ENCODE measurements at regions not wholly inside any gene's neighbourhood (a gene's known extent, or its start where the extent isn't known, plus 50 kb on each side); places are given as distances from the start of the nearest gene placed in this dataset.
"Not testable (repeated sequence)": the region's sequence is repeated elsewhere in the genome, so short reads cannot be mapped to it uniquely, and the experiment has no call there.

DNA sequence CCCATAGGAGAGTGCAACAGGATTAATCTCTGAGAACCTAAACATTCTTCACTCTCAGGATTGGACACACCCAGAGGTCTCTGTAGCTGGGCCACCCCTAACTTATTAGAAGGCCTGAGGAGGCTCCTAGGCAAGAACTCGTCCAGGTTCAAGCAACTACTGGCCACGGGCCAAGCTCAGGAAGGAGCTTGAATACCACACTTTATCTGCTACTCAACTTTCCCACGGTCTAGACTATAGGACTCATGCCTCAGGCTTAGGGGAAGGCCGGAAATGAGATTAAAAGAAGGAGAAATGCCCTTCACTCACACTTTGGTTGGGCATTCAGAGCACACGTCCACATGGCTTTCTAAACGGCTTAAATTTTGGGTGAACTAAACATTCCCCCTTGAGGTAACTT, 142.8 kb upstream of the PHYHIPL start:
- Histone ChIP-seq H3K27ac (ENCODE audit: low read length) (no peak overlapping the region), H3K9ac (ENCODE audit: low read depth, low read length) (no peak overlapping the region), H3K4me3 (ENCODE audit: low read length) (no peak overlapping the region), H3K9me3 (ENCODE audit: insufficient read depth, low read depth, low read length) (no peaks in the 10 kb centered on the region), H3K4me1 (ENCODE audit: insufficient read depth, low read length) (no peaks in the 10 kb centered on the region), H3K36me3 (ENCODE audit: insufficient read depth, low read depth, low read length) (no peaks in the 10 kb centered on the region), H3K27me3 (ENCODE audit: insufficient read depth, low read length) (no peaks in the 10 kb centered on the region)

DNA sequence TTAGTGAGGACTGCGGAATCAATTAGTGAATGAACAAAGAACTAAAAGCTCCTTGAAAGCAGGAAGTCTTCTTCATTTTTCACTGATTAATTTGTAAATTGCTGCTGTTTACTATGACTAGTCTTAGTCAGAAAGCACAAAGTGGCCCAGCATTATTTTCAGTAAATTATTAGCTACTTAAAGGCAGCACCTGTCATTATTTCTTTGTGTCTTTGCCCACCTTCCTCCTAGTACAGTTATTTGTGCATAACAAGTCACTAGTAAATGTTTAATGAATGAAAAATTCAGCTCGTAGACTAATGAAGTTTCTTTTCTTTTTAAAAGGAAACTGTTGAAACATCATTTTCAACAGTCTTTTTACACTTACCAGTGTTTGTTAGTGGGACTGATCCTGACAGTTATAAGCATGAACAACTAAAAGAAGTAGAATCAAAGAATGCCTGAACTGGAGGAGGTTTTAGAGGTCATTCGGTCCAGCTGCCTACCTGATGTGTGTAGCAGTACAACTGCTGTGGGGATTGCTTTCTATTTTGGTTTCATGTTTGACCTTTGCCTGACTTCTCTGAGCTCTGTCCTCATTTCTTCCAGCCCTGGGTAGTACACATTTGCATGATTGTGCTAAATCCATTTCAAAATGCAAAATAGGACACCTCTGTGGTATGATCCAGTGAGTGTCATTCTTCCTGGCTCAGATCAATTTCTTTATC, 140.0 kb upstream of the PHYHIPL start:
- no peak overlapping the region for H3K9ac ChIP-seq (ENCODE audit: low read depth, low read length)
- H3K9me3 ChIP-seq (ENCODE audit: insufficient read depth, low read depth, low read length), result no peaks in the 10 kb centered on the region
- no peak overlapping the region for H3K4me3 ChIP-seq (ENCODE audit: low read length)
- no peaks in the 10 kb centered on the region for H3K27me3 ChIP-seq (ENCODE audit: insufficient read depth, low read length)
- H3K27ac ChIP-seq (ENCODE audit: low read length), result no peak overlapping the region
- no peaks in the 10 kb centered on the region for H3K36me3 ChIP-seq (ENCODE audit: insufficient read depth, low read depth, low read length)
- no peaks in the 10 kb centered on the region for H3K4me1 ChIP-seq (ENCODE audit: insufficient read depth, low read length)

- Histone ChIP-seq H3K27ac (ENCODE audit: low read length) (no peak overlapping the region), H3K27me3 (ENCODE audit: insufficient read depth, low read length) (no peaks in the 10 kb centered on the region), H3K4me1 (ENCODE audit: insufficient read depth, low read length) (no peaks in the 10 kb centered on the region), H3K9me3 (ENCODE audit: insufficient read depth, low read depth, low read length) (no peaks in the 10 kb centered on the region), H3K9ac (ENCODE audit: low read depth, low read length) (no peak overlapping the region), H3K4me3 (ENCODE audit: low read length) (no peak overlapping the region), H3K36me3 (ENCODE audit: insufficient read depth, low read depth, low read length) (no peaks in the 10 kb centered on the region)
Observed at GRCh38 chr10:59037018-59037389, 139.4 kb upstream of the PHYHIPL start.

DNA sequence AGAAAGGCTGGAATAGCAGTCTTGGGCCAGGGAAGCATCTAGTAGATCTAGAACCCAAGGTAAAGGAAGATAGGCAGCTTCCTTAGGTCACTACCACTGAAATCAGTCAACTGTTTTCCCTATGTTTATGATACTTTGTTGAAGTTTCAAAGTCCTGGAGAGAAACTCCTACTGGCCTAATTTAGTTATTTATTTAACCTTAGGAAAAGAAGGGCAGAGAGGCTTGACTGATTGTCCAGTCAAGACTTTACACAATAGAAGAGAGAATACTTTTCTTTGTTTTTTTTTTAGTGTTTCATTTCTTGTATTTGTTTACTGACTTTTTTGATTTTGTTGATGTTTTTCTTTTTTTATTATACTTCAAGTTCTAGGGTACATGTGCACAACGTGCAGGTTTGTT, 138.9 kb upstream of the PHYHIPL start:
- no peaks in the 10 kb centered on the region for H3K36me3 ChIP-seq (ENCODE audit: insufficient read depth, low read depth, low read length)
- H3K9ac ChIP-seq (ENCODE audit: low read depth, low read length), result no peak overlapping the region
- H3K9me3 ChIP-seq (ENCODE audit: insufficient read depth, low read depth, low read length), result no peaks in the 10 kb centered on the region
- H3K4me1 ChIP-seq (ENCODE audit: insufficient read depth, low read length), result no peaks in the 10 kb centered on the region
- H3K27ac ChIP-seq (ENCODE audit: low read length), result no peak overlapping the region
- no peaks in the 10 kb centered on the region for H3K27me3 ChIP-seq (ENCODE audit: insufficient read depth, low read length)
- H3K4me3 ChIP-seq (ENCODE audit: low read length), result no peak overlapping the region

- not testable (repeated sequence) for H3K36me3 ChIP-seq (ENCODE audit: insufficient read depth, low read depth, low read length); H3K27me3 ChIP-seq (ENCODE audit: insufficient read depth, low read length); H3K4me1 ChIP-seq (ENCODE audit: insufficient read depth, low read length); H3K9me3 ChIP-seq (ENCODE audit: insufficient read depth, low read depth, low read length); H3K27ac ChIP-seq (ENCODE audit: low read length)
- H3K9ac ChIP-seq (ENCODE audit: low read depth, low read length), result peak overlapping the region; percentile 42; the same call in 1 of the 2 replicates
- H3K4me3 ChIP-seq (ENCODE audit: low read length), result peak overlapping the region; percentile 34; the same call in 1 of the 2 replicates
Observed at GRCh38 chr10:59043358-59043757, 133.1 kb upstream of the PHYHIPL start.

GRCh38 chr10:59047180-59047579, 129.3 kb upstream of the PHYHIPL start:
- H3K27me3 ChIP-seq (ENCODE audit: insufficient read depth, low read length), result no peaks in the 10 kb centered on the region
- no peak overlapping the region for H3K9ac ChIP-seq (ENCODE audit: low read depth, low read length)
- no peak overlapping the region for H3K27ac ChIP-seq (ENCODE audit: low read length)

GRCh38 chr10:59047957-59048618, 128.4 kb upstream of the PHYHIPL start:
- H3K9me3 ChIP-seq (ENCODE audit: insufficient read depth, low read depth, low read length), result no peaks in the 10 kb centered on the region; the same call in 1 of the 2 replicates
- no peak overlapping the region for H3K9ac ChIP-seq (ENCODE audit: low read depth, low read length)
- no peaks in the 10 kb centered on the region for H3K4me1 ChIP-seq (ENCODE audit: insufficient read depth, low read length)
- no peak overlapping the region for H3K27ac ChIP-seq (ENCODE audit: low read length)
- H3K4me3 ChIP-seq (ENCODE audit: low read length), result no peak overlapping the region
- H3K36me3 ChIP-seq (ENCODE audit: insufficient read depth, low read depth, low read length), result no peaks in the 10 kb centered on the region
- H3K27me3 ChIP-seq (ENCODE audit: insufficient read depth, low read length), result no peaks in the 10 kb centered on the region

More at GRCh38 chr10:59047180-59047579, 129.3 kb upstream of the PHYHIPL start:
- H3K9me3 ChIP-seq (ENCODE audit: insufficient read depth, low read depth, low read length), result no peaks in the 10 kb centered on the region; the same call in 1 of the 2 replicates
- H3K4me3 ChIP-seq (ENCODE audit: low read length), result no peak overlapping the region
- H3K4me1 ChIP-seq (ENCODE audit: insufficient read depth, low read length), result no peaks in the 10 kb centered on the region
- no peaks in the 10 kb centered on the region for H3K36me3 ChIP-seq (ENCODE audit: insufficient read depth, low read depth, low read length)

GRCh38 chr10:59053502-59053901, 122.9 kb upstream of the PHYHIPL start:
- H3K9me3 ChIP-seq (ENCODE audit: insufficient read depth, low read depth, low read length); H3K36me3 ChIP-seq (ENCODE audit: insufficient read depth, low read depth, low read length); H3K9ac ChIP-seq (ENCODE audit: low read depth, low read length); H3K4me3 ChIP-seq (ENCODE audit: low read length); H3K4me1 ChIP-seq (ENCODE audit: insufficient read depth, low read length); H3K27ac ChIP-seq (ENCODE audit: low read length); H3K27me3 ChIP-seq (ENCODE audit: insufficient read depth, low read length): not testable (repeated sequence)

DNA sequence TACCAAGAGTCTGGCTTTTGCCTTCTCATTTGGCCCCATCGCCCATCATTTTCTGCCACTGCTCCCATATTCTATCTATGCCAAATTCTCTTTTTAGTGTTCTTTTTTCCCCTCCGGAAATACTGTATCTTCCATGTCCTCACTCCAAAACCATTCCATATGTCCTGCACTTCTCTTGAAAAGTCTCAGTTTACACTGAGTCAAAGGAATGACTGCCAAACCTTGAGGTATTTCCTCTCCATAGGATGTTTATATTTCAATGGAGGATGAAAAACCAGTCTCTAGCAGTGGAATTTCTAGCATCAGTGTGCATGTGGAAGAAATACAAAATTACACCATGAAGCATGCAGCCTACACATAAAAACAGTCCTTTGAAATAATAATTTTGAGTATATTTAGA, 121.4 kb upstream of the PHYHIPL start:
- Histone ChIP-seq H3K9me3 (ENCODE audit: insufficient read depth, low read depth, low read length) (no peaks in the 10 kb centered on the region; the same call in 1 of the 2 replicates), H3K27ac (ENCODE audit: low read length) (no peak overlapping the region), H3K36me3 (ENCODE audit: insufficient read depth, low read depth, low read length) (no peaks in the 10 kb centered on the region), H3K4me1 (ENCODE audit: insufficient read depth, low read length) (no peaks in the 10 kb centered on the region), H3K27me3 (ENCODE audit: insufficient read depth, low read length) (no peaks in the 10 kb centered on the region), H3K4me3 (ENCODE audit: low read length) (no peak overlapping the region), H3K9ac (ENCODE audit: low read depth, low read length) (no peak overlapping the region)

- Histone ChIP-seq H3K36me3 (ENCODE audit: insufficient read depth, low read depth, low read length) (no peaks in the 10 kb centered on the region), H3K27me3 (ENCODE audit: insufficient read depth, low read length) (no peaks in the 10 kb centered on the region), H3K4me1 (ENCODE audit: insufficient read depth, low read length) (peaks cover 7% of the 10 kb centered on the region; the same call in 1 of the 2 replicates), H3K27ac (ENCODE audit: low read length) (no peak overlapping the region), H3K9ac (ENCODE audit: low read depth, low read length) (no peak overlapping the region), H3K4me3 (ENCODE audit: low read length) (no peak overlapping the region), H3K9me3 (ENCODE audit: insufficient read depth, low read depth, low read length) (no peaks in the 10 kb centered on the region)
Observed at GRCh38 chr10:59057345-59057744, 119.1 kb upstream of the PHYHIPL start.

GRCh38 chr10:59060852-59061251, 115.6 kb upstream of the PHYHIPL start:
- Histone ChIP-seq H3K9me3 (ENCODE audit: insufficient read depth, low read depth, low read length) (no peaks in the 10 kb centered on the region), H3K4me3 (ENCODE audit: low read length) (no peak overlapping the region), H3K4me1 (ENCODE audit: insufficient read depth, low read length) (peaks cover 7% of the 10 kb centered on the region; the same call in 1 of the 2 replicates), H3K27ac (ENCODE audit: low read length) (no peak overlapping the region), H3K27me3 (ENCODE audit: insufficient read depth, low read length) (no peaks in the 10 kb centered on the region), H3K36me3 (ENCODE audit: insufficient read depth, low read depth, low read length) (no peaks in the 10 kb centered on the region), H3K9ac (ENCODE audit: low read depth, low read length) (no peak overlapping the region)

- Histone ChIP-seq H3K27ac (ENCODE audit: low read length) (no peak overlapping the region), H3K9ac (ENCODE audit: low read depth, low read length) (no peak overlapping the region), H3K4me3 (ENCODE audit: low read length) (no peak overlapping the region), H3K9me3 (ENCODE audit: insufficient read depth, low read depth, low read length) (no peaks in the 10 kb centered on the region), H3K36me3 (ENCODE audit: insufficient read depth, low read depth, low read length) (no peaks in the 10 kb centered on the region), H3K4me1 (ENCODE audit: insufficient read depth, low read length) (peaks cover 7% of the 10 kb centered on the region; the same call in 1 of the 2 replicates), H3K27me3 (ENCODE audit: insufficient read depth, low read length) (no peaks in the 10 kb centered on the region)
Observed at GRCh38 chr10:59063491-59063890, 113.0 kb upstream of the PHYHIPL start.
